ENCODE measurements at regions not wholly inside any gene's neighbourhood (a gene's known extent, or its start where the extent isn't known, plus 50 kb on each side); places are given as distances from the start of the nearest gene placed in this dataset.
"Not testable (repeated sequence)": the region's sequence is repeated elsewhere in the genome, so short reads cannot be mapped to it uniquely, and the experiment has no call there.

DNA sequence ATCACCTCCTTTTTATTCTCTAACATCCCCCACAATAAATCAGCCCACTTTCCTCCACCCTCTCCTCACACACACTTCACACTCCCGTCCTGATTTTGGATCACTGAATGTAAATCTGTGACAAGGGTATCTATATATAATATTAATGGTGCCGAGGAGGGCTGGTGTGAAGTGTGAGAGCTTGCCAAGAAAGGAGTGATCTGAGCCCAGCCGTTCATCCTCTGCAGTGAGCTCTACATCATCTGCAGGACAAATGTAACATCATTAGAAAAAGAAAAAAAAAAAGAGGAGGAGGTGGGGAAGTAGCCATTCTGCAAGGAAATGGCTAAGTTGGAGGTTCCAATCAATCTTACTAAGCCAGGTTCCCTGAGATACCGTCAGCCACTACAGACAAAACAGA is 291.7 kb upstream of the RRP15 start:
- Histone ChIP-seq H3K36me3 (ENCODE audit: control insufficient read depth in 2 of 3, insufficient read depth in 3 of 3, low read length in 3 of 3) (no peaks in the 10 kb centered on the region), H3K27me3 (ENCODE audit: control insufficient read depth, insufficient read depth, low read length) (peaks cover 3% of the 10 kb centered on the region), H3K27ac (ENCODE audit: low read depth in 2 of 2, low read length in 2 of 2) (no peak overlapping the region), H3K9me3 (ENCODE audit: control insufficient read depth in 2 of 3, insufficient read depth in 1 of 3, low read length in 3 of 3) (no peaks in the 10 kb centered on the region), H3K4me3 (ENCODE audit: low read length in 3 of 3) (no peak overlapping the region), H3K9ac (ENCODE audit: low read length in 3 of 3) (no peak overlapping the region), H3K4me1 (ENCODE audit: control insufficient read depth in 2 of 3, insufficient read depth in 2 of 3, low read depth in 1 of 3, low read length in 3 of 3) (no peaks in the 10 kb centered on the region)
- TF ChIP-seq CTCF (IDR thresholded peaks at IDR 0.05; ENCODE audit: borderline replicate concordance, extremely low read depth, insufficient read depth) = no peak
- intact Hi-C loops (cut with DNase I) = no loop called here
- DNase-seq = no peak
- FAIRE-seq = no peak

- H3K27me3 ChIP-seq (ENCODE audit: control insufficient read depth, insufficient read depth, low read length); H3K4me1 ChIP-seq (ENCODE audit: control insufficient read depth in 2 of 3, insufficient read depth in 2 of 3, low read depth in 1 of 3, low read length in 3 of 3); FAIRE-seq; DNase-seq; H3K4me3 ChIP-seq (ENCODE audit: low read length in 3 of 3); H3K36me3 ChIP-seq (ENCODE audit: control insufficient read depth in 2 of 3, insufficient read depth in 3 of 3, low read length in 3 of 3); H3K27ac ChIP-seq (ENCODE audit: low read depth in 2 of 2, low read length in 2 of 2); H3K9ac ChIP-seq (ENCODE audit: low read length in 3 of 3); intact Hi-C loops (cut with DNase I); H3K9me3 ChIP-seq (ENCODE audit: control insufficient read depth in 2 of 3, insufficient read depth in 1 of 3, low read length in 3 of 3): not testable (repeated sequence)
Measured at GRCh38 chr1:218008296-218008695, 276.8 kb upstream of the RRP15 start.

GRCh38 chr1:218015106-218015505 is 270.0 kb upstream of the RRP15 start:
- H3K4me3 ChIP-seq (ENCODE audit: low read length in 3 of 3); FAIRE-seq; H3K4me1 ChIP-seq (ENCODE audit: control insufficient read depth in 2 of 3, insufficient read depth in 2 of 3, low read depth in 1 of 3, low read length in 3 of 3); H3K9me3 ChIP-seq (ENCODE audit: control insufficient read depth in 2 of 3, insufficient read depth in 1 of 3, low read length in 3 of 3); H3K27ac ChIP-seq (ENCODE audit: low read depth in 2 of 2, low read length in 2 of 2); H3K27me3 ChIP-seq (ENCODE audit: control insufficient read depth, insufficient read depth, low read length); H3K36me3 ChIP-seq (ENCODE audit: control insufficient read depth in 2 of 3, insufficient read depth in 3 of 3, low read length in 3 of 3); DNase-seq; intact Hi-C loops (cut with DNase I); H3K9ac ChIP-seq (ENCODE audit: low read length in 3 of 3): not testable (repeated sequence)

- Histone ChIP-seq H3K36me3 (ENCODE audit: control insufficient read depth in 2 of 3, insufficient read depth in 3 of 3, low read length in 3 of 3) (no peaks in the 10 kb centered on the region), H3K4me1 (ENCODE audit: control insufficient read depth in 2 of 3, insufficient read depth in 2 of 3, low read depth in 1 of 3, low read length in 3 of 3) (no peaks in the 10 kb centered on the region), H3K9me3 (ENCODE audit: control insufficient read depth in 2 of 3, insufficient read depth in 1 of 3, low read length in 3 of 3) (no peaks in the 10 kb centered on the region), H3K4me3 (ENCODE audit: low read length in 3 of 3) (no peak overlapping the region), H3K27me3 (ENCODE audit: control insufficient read depth, insufficient read depth, low read length) (no peaks in the 10 kb centered on the region), H3K9ac (ENCODE audit: low read length in 3 of 3) (no peak overlapping the region), H3K27ac (ENCODE audit: low read depth in 2 of 2, low read length in 2 of 2) (no peak overlapping the region)
- no peak for DNase-seq
- no peak for TF ChIP-seq CTCF (IDR thresholded peaks at IDR 0.05; ENCODE audit: borderline replicate concordance, extremely low read depth, insufficient read depth)
- no peak for FAIRE-seq
- intact Hi-C loops (cut with DNase I) = no loop called here
Measured at GRCh38 chr1:218024211-218024720, 260.8 kb upstream of the RRP15 start.

- DNase-seq (no peak), FAIRE-seq (no peak)
- no peak for TF ChIP-seq CTCF (IDR thresholded peaks at IDR 0.05; ENCODE audit: borderline replicate concordance, extremely low read depth, insufficient read depth)
- Histone ChIP-seq H3K36me3 (ENCODE audit: control insufficient read depth in 2 of 3, insufficient read depth in 3 of 3, low read length in 3 of 3) (no peaks in the 10 kb centered on the region), H3K9ac (ENCODE audit: low read length in 3 of 3) (no peak overlapping the region), H3K4me1 (ENCODE audit: control insufficient read depth in 2 of 3, insufficient read depth in 2 of 3, low read depth in 1 of 3, low read length in 3 of 3) (no peaks in the 10 kb centered on the region), H3K27me3 (ENCODE audit: control insufficient read depth, insufficient read depth, low read length) (no peaks in the 10 kb centered on the region), H3K9me3 (ENCODE audit: control insufficient read depth in 2 of 3, insufficient read depth in 1 of 3, low read length in 3 of 3) (no peaks in the 10 kb centered on the region), H3K4me3 (ENCODE audit: low read length in 3 of 3) (no peak overlapping the region), H3K27ac (ENCODE audit: low read depth in 2 of 2, low read length in 2 of 2) (no peak overlapping the region)
- intact Hi-C loops (cut with DNase I) = no loop called here
Measured at GRCh38 chr1:218025454-218025853, 259.6 kb upstream of the RRP15 start.
